SK-N-SH treated with all-trans-retinoic acid at 6 μM for 48 hours (cell line): ENCODE measurements at regions not wholly inside any gene's neighbourhood (a gene's known extent, or its start where the extent isn't known, plus 50 kb on each side); places are given as distances from the start of the nearest gene placed in this dataset.
A peak's percentile ranks its signal among the peaks of the same experiment; 100 is the strongest.

Source experiments
- ATAC-seq: fragments of 200-7000 bp; cut with Tn5 transposase; 3 replicates; pipeline ENCODE4 v1.9.1; 2020; ENCODE audit warnings: mild to moderate bottlenecking, moderate library complexity
- ARNTL ChIP-seq: fragments of 450-650 bp; formaldehyde crosslinking; IDR thresholded peaks from 2 replicates; pipeline ENCODE4 v1.5.0; 2020; ENCODE audit warnings: low read depth, mild to moderate bottlenecking, moderate library complexity, borderline replicate concordance
- BACH2 ChIP-seq: fragments of 250-450 bp; sonication (Bioruptor Pico); IDR thresholded peaks from 2 replicates; pipeline ENCODE4 v1.9.0; 2021; ENCODE audit warnings: mild to moderate bottlenecking, borderline replicate concordance
- ESRRG ChIP-seq: fragments of 250-450 bp; sonication (Bioruptor Pico); IDR thresholded peaks from 2 replicates; pipeline ENCODE4 v1.6.1; 2021; ENCODE audit warnings: mild to moderate bottlenecking
- GLIS3 ChIP-seq: fragments of 250-450 bp; sonication (Bioruptor Pico); IDR thresholded peaks from 2 replicates; pipeline ENCODE4 v1.5.0; 2020; ENCODE audit warnings: mild to moderate bottlenecking, moderate library complexity
- OSR1 ChIP-seq: fragments of 250-450 bp; sonication (Bioruptor Pico); IDR thresholded peaks from 2 replicates; pipeline ENCODE4 v1.8.0; 2022; ENCODE audit warnings: moderate library complexity, mild to moderate bottlenecking, inconsistent platforms
- PPARA ChIP-seq: fragments of 250-450 bp; sonication (Bioruptor Pico); IDR thresholded peaks from 2 replicates; pipeline ENCODE4 v1.5.0; 2020; ENCODE audit warnings: mild to moderate bottlenecking, borderline replicate concordance
- RARB ChIP-seq: fragments of 250-450 bp; sonication (Bioruptor Pico); IDR thresholded peaks from 2 replicates; pipeline ENCODE4 v1.8.0; 2021; ENCODE audit warnings: mild to moderate bottlenecking, moderate library complexity
- SNAI2 ChIP-seq: fragments of 250-450 bp; sonication (Bioruptor Pico); IDR thresholded peaks from 2 replicates; pipeline ENCODE4 v1.5.0; 2020; ENCODE audit warnings: mild to moderate bottlenecking, moderate library complexity
- TCF4 ChIP-seq: fragments of 250-450 bp; sonication (Bioruptor Pico); IDR thresholded peaks from 2 replicates; pipeline ENCODE4 v1.8.0; 2021; ENCODE audit warnings: mild to moderate bottlenecking, moderate library complexity, borderline replicate concordance
- ZFP30 ChIP-seq: fragments of 450-650 bp; formaldehyde crosslinking; IDR thresholded peaks from 2 replicates; pipeline ENCODE4 v1.5.0; 2022; ENCODE audit warnings: mild to moderate bottlenecking, moderate library complexity
- ZNF565 ChIP-seq: fragments of 450-650 bp; formaldehyde crosslinking; conservative IDR thresholded peaks from 2 replicates; pipeline ENCODE4 v1.5.0; 2020; ENCODE audit warnings: low read depth, mild to moderate bottlenecking, moderate library complexity
- ZNF8 ChIP-seq: fragments of 450-650 bp; formaldehyde crosslinking; IDR thresholded peaks from 2 replicates; pipeline ENCODE4 v1.5.0; 2020; ENCODE audit warnings: mild to moderate bottlenecking, moderate library complexity
- TF ChIP-seq, protein P1 (sequence below): fragments of 250-450 bp; sonication (Bioruptor Pico); IDR thresholded peaks from 2 replicates; pipeline ENCODE4 v1.5.0; 2020; ENCODE audit warnings: mild to moderate bottlenecking, moderate library complexity
- TF ChIP-seq, protein P2 (sequence below): fragments of 250-450 bp; sonication (Bioruptor Pico); IDR thresholded peaks from 2 replicates; pipeline ENCODE4 v1.5.1; 2020; ENCODE audit warnings: low read depth, mild to moderate bottlenecking, moderate library complexity
- TF ChIP-seq, protein P3 (sequence below): fragments of 250-450 bp; sonication (Bioruptor Pico); IDR thresholded peaks from 2 replicates; pipeline ENCODE4 v1.8.0; 2020; ENCODE audit warnings: mild to moderate bottlenecking, moderate library complexity, borderline replicate concordance
- TF ChIP-seq, protein P4 (sequence below): fragments of 250-450 bp; sonication (Bioruptor Pico); IDR thresholded peaks from 2 replicates; pipeline ENCODE4 v1.5.1; 2021; ENCODE audit warnings: mild to moderate bottlenecking, moderate library complexity
- TF ChIP-seq, protein P5 (sequence below): fragments of 250-450 bp; sonication (Bioruptor Pico); IDR thresholded peaks from 2 replicates; pipeline ENCODE4 v1.8.0; 2021; ENCODE audit warnings: low read depth, mild to moderate bottlenecking, moderate library complexity, borderline replicate concordance

DNA sequence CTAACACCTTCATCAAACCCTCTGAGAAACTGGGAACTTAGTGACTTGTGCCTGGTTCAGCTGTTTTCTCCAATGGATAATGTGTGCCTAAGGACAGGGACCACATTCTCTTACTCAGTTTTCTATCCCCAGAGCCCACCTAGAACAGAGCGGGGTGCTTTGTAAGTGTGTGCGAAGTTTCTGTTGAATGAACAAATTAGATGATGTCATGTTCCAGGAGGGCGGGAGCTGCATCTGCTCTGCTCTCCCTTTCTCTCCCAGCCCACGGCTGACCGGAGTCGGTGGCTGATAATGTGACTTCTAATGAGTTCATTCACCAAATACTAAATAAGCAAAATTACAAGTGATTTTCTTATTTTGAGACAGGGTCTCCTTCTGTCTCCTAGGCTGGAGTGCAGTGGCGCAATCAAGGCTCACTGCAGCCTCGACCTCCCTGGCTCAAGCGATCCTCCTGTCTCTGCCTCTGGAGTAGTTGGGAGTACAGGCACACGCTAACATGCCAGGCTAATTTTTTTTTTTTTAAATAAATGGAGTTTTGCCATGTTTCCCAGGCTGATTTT, 60.7 kb upstream of the FNDC1 start:
- no peak for TF ChIP-seq SNAI2 (CRISPR knock-in tag)
- no peak for TF ChIP-seq ZNF565 (CRISPR knock-in tag)
- TF ChIP-seq ZNF8 (CRISPR knock-in tag): no peak
- no peak for TF ChIP-seq ESRRG (CRISPR knock-in tag)
- TF ChIP-seq, protein P1, sequence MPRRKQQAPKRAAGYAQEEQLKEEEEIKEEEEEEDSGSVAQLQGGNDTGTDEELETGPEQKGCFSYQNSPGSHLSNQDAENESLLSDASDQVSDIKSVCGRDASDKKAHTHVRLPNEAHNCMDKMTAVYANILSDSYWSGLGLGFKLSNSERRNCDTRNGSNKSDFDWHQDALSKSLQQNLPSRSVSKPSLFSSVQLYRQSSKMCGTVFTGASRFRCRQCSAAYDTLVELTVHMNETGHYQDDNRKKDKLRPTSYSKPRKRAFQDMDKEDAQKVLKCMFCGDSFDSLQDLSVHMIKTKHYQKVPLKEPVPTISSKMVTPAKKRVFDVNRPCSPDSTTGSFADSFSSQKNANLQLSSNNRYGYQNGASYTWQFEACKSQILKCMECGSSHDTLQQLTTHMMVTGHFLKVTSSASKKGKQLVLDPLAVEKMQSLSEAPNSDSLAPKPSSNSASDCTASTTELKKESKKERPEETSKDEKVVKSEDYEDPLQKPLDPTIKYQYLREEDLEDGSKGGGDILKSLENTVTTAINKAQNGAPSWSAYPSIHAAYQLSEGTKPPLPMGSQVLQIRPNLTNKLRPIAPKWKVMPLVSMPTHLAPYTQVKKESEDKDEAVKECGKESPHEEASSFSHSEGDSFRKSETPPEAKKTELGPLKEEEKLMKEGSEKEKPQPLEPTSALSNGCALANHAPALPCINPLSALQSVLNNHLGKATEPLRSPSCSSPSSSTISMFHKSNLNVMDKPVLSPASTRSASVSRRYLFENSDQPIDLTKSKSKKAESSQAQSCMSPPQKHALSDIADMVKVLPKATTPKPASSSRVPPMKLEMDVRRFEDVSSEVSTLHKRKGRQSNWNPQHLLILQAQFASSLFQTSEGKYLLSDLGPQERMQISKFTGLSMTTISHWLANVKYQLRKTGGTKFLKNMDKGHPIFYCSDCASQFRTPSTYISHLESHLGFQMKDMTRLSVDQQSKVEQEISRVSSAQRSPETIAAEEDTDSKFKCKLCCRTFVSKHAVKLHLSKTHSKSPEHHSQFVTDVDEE (CRISPR knock-in tag): no peak
- TF ChIP-seq ZFP30 (CRISPR knock-in tag): no peak
- TF ChIP-seq PPARA (CRISPR knock-in tag): no peak
- TF ChIP-seq, protein P2, sequence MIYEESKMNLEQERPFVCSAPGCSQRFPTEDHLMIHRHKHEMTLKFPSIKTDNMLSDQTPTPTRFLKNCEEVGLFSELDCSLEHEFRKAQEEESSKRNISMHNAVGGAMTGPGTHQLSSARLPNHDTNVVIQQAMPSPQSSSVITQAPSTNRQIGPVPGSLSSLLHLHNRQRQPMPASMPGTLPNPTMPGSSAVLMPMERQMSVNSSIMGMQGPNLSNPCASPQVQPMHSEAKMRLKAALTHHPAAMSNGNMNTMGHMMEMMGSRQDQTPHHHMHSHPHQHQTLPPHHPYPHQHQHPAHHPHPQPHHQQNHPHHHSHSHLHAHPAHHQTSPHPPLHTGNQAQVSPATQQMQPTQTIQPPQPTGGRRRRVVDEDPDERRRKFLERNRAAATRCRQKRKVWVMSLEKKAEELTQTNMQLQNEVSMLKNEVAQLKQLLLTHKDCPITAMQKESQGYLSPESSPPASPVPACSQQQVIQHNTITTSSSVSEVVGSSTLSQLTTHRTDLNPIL (CRISPR knock-in tag): no peak
- TF ChIP-seq, all 23 proteins: peak for 0

DNA sequence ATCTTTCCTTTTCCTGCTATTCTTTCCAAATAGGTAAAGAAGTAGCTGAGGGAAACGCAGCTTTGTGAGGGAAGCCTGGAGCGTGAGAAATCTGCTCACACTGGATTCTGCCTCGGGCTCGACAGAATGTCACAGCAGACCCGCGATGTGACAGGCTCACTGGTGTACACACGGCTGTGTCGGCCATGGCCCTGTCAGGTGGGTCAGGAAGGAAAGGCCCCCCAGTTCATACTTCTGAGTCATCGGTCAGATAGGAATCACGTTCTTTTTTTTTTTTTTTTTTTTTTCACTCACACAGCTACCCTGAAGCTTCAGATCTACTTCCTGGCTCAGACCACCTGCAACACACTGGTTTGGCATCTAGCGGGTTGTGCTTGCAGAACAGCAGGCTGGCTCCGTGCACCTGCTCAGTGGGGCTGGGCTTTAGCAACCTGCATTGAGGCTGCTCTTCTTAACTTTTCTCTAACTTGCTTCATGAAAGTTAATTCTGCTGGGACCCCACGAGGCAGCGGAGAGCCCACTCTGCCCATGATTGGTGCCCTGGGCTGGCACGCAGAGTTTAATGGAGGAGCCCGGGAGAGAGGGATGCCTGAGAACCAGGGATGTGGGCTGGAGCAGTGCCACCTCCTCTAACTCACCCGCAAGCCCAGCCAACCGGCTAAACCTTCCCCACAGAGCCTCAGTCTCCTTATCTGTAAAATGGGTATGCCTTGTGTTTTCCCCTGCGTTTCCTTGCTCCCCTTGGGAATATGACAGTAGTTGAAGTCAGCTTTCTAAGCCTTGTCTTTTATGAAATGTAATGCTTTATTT, 61.5 kb upstream of the FNDC1 start:
- no peak for ATAC-seq
- no peak for TF ChIP-seq ARNTL
- no peak for TF ChIP-seq ESRRG (CRISPR knock-in tag)
- TF ChIP-seq ZNF565 (CRISPR knock-in tag): no peak
- TF ChIP-seq, protein P3, sequence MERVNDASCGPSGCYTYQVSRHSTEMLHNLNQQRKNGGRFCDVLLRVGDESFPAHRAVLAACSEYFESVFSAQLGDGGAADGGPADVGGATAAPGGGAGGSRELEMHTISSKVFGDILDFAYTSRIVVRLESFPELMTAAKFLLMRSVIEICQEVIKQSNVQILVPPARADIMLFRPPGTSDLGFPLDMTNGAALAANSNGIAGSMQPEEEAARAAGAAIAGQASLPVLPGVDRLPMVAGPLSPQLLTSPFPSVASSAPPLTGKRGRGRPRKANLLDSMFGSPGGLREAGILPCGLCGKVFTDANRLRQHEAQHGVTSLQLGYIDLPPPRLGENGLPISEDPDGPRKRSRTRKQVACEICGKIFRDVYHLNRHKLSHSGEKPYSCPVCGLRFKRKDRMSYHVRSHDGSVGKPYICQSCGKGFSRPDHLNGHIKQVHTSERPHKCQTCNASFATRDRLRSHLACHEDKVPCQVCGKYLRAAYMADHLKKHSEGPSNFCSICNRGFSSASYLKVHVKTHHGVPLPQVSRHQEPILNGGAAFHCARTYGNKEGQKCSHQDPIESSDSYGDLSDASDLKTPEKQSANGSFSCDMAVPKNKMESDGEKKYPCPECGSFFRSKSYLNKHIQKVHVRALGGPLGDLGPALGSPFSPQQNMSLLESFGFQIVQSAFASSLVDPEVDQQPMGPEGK (CRISPR knock-in tag): no peak
- no peak for TF ChIP-seq BACH2 (CRISPR knock-in tag)
- TF ChIP-seq TCF4 (CRISPR knock-in tag): no peak

More for the DNA sequence above, 60.7 kb upstream of the FNDC1 start:
- no peak for ATAC-seq

DNA sequence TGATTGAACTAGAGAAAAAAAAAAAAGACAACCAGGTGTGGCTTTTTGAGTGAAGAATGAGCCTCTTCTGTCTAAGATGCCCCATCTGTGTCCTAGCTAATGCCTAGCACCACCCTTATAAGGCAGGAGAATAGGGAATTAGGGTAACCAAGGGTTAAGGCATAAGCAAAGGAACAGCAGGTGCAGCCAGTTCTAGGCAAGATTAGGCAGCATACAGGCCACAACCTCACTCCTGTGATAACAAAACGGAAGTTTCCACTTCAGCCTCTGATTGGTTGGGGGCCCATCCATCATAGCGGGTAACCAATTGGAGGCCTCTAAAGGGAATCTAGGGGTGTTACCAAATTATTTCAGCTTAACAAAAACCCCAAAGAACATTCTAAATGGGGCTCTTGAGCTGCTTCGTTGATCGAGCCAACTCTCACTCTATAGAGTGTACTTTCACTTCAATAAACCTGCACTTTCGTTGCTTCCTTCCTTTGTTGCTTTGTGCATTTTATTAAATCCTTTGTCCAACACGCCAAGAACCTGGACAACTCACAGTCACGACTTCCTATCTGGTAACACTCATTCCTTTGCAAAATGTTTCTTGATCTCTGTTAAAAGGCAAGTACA, 61.9 kb upstream of the TAGAP start:
- peak; percentile 62 for ATAC-seq
- TF ChIP-seq, protein P4, sequence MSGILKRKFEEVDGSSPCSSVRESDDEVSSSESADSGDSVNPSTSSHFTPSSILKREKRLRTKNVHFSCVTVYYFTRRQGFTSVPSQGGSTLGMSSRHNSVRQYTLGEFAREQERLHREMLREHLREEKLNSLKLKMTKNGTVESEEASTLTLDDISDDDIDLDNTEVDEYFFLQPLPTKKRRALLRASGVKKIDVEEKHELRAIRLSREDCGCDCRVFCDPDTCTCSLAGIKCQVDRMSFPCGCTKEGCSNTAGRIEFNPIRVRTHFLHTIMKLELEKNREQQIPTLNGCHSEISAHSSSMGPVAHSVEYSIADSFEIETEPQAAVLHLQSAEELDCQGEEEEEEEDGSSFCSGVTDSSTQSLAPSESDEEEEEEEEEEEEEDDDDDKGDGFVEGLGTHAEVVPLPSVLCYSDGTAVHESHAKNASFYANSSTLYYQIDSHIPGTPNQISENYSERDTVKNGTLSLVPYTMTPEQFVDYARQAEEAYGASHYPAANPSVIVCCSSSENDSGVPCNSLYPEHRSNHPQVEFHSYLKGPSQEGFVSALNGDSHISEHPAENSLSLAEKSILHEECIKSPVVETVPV: no peak
- TF ChIP-seq PPARA (CRISPR knock-in tag) (no peak), BACH2 (CRISPR knock-in tag) (no peak), SNAI2 (CRISPR knock-in tag) (no peak), OSR1 (CRISPR knock-in tag) (no peak), TCF4 (CRISPR knock-in tag) (no peak), ZNF565 (CRISPR knock-in tag) (no peak), GLIS3 (no peak), ARNTL (no peak), ZNF8 (CRISPR knock-in tag) (no peak), RARB (CRISPR knock-in tag) (no peak)
- TF ChIP-seq, protein P3 (CRISPR knock-in tag): no peak
- TF ChIP-seq, protein P5, sequence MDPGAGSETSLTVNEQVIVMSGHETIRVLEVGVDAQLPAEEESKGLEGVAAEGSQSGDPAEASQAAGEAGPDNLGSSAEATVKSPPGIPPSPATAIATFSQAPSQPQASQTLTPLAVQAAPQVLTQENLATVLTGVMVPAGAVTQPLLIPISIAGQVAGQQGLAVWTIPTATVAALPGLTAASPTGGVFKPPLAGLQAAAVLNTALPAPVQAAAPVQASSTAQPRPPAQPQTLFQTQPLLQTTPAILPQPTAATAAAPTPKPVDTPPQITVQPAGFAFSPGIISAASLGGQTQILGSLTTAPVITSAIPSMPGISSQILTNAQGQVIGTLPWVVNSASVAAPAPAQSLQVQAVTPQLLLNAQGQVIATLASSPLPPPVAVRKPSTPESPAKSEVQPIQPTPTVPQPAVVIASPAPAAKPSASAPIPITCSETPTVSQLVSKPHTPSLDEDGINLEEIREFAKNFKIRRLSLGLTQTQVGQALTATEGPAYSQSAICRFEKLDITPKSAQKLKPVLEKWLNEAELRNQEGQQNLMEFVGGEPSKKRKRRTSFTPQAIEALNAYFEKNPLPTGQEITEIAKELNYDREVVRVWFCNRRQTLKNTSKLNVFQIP (CRISPR knock-in tag): no peak
